ENCODE measurements at regions not wholly inside any gene's neighbourhood (a gene's known extent, or its start where the extent isn't known, plus 50 kb on each side); places are given as distances from the start of the nearest gene placed in this dataset.

- TF ChIP-seq, protein P1, sequence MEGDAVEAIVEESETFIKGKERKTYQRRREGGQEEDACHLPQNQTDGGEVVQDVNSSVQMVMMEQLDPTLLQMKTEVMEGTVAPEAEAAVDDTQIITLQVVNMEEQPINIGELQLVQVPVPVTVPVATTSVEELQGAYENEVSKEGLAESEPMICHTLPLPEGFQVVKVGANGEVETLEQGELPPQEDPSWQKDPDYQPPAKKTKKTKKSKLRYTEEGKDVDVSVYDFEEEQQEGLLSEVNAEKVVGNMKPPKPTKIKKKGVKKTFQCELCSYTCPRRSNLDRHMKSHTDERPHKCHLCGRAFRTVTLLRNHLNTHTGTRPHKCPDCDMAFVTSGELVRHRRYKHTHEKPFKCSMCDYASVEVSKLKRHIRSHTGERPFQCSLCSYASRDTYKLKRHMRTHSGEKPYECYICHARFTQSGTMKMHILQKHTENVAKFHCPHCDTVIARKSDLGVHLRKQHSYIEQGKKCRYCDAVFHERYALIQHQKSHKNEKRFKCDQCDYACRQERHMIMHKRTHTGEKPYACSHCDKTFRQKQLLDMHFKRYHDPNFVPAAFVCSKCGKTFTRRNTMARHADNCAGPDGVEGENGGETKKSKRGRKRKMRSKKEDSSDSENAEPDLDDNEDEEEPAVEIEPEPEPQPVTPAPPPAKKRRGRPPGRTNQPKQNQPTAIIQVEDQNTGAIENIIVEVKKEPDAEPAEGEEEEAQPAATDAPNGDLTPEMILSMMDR (IDR thresholded peaks at IDR 0.05), result no peak
- TF ChIP-seq POLR2A (IDR thresholded peaks at IDR 0.05), result no peak
These were observed 269.7 kb upstream of the ZNF521 start for GRCh38 chr18:25621682-25622081.
